IgD-negative memory B cell (primary cell): ENCODE measurements at regions not wholly inside any gene's neighbourhood (a gene's known extent, or its start where the extent isn't known, plus 50 kb on each side); places are given as distances from the start of the nearest gene placed in this dataset.

Source experiments
- H3K27ac Mint-ChIP-seq, 3 donors: one replicate each; pipeline ENCODE4 v1.8.0; 2020 to 2022; ENCODE audit warnings: mild to moderate bottlenecking in 3 of 3, mixed read lengths in 3 of 3, moderate library complexity in 1 of 3
- H3K27me3 Mint-ChIP-seq: one replicate; pipeline ENCODE4 v1.8.0; 2021; ENCODE audit warnings: mixed read lengths
- H3K36me3 Mint-ChIP-seq: one replicate; pipeline ENCODE4 v1.8.0; 2020; ENCODE audit warnings: mild to moderate bottlenecking, mixed read lengths
- H3K4me1 Mint-ChIP-seq, 3 donors: one replicate each; pipeline ENCODE4 v1.8.0; 2020 to 2022; ENCODE audit warnings: mixed read lengths in 3 of 3, mild to moderate bottlenecking in 1 of 3
- H3K4me3 Mint-ChIP-seq, 4 donors: one replicate each; pipeline ENCODE4 v1.8.0; 2020 to 2022; ENCODE audit warnings: mild to moderate bottlenecking in 4 of 4, mixed read lengths in 4 of 4, moderate library complexity in 3 of 4
- H3K9me3 Mint-ChIP-seq, 3 donors: one replicate each; pipeline ENCODE4 v1.8.0; 2020 to 2021; ENCODE audit warnings: mixed read lengths in 3 of 3, mild to moderate bottlenecking in 1 of 3

DNA sequence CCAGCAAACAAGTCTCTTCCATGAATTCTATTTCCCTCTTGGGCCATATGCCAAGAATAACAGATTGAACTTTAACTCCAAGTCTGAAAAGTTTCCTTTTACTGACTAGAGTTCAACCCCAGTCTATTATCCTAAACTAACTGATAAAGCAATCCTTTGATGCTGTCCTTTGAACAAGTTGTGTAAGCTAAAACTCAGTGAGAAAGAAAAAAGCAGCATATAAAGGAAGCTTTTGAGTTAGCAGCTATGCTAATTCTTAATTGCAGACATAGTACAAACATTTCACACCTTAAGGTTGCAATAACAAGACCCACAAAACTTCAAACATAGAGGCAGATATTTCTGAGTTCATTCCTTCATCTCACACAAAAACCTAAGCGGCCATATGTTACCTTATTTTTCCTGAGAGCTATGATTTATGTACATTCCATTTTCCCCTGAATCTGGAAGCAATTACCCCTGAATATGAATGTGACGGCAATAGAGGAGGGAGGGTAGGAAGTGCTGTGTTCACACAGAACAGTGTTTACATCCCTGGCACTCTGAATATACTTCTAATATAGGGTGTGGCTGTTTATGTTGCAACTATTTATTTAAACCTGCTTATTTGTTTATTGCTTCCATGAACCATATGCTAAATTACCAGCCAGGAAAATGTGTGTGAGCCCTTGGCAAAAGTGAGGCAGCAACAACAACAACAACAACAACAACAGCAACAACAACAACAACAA, 180.6 kb downstream of the IRS1 start:
- no peaks in the 10 kb centered on the region for H3K36me3 Mint-ChIP-seq
- no peaks in the 10 kb centered on the region for H3K9me3 Mint-ChIP-seq
- H3K4me3 Mint-ChIP-seq = no peak overlapping the region
- H3K27ac Mint-ChIP-seq = no peak overlapping the region
- no peaks in the 10 kb centered on the region for H3K27me3 Mint-ChIP-seq
- H3K4me1 Mint-ChIP-seq = no peaks in the 10 kb centered on the region

- Mint-ChIP-seq H3K9me3 (no peaks in the 10 kb centered on the region), H3K27ac (no peak overlapping the region), H3K4me1 (no peaks in the 10 kb centered on the region), H3K36me3 (no peaks in the 10 kb centered on the region), H3K27me3 (no peaks in the 10 kb centered on the region), H3K4me3 (no peak overlapping the region)
These were observed 181.1 kb downstream of the IRS1 start for GRCh38 chr2:226618544-226618874.

DNA sequence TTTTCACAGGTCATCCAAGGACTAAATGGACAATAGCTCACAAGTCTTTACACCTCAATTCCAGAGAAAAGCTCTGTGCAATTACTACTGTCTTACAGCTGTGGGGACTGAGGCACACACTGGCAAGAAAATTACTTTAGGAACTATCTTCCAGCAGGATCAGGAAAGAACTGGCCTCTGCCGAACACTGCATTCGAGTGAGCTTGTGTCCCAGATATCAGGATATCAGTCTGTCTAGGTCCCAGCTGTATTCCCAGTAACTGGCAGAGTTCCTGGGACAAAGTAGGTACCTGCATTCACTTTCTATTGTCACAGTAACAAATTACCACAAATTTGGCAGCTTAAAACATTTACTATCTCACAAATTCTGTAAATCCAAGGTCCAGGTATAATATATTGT, 183.7 kb downstream of the IRS1 start:
- Mint-ChIP-seq H3K36me3 (peaks cover 3% of the 10 kb centered on the region), H3K27me3 (no peaks in the 10 kb centered on the region), H3K4me3 (no peak overlapping the region), H3K9me3 (no peaks in the 10 kb centered on the region), H3K4me1 (no peaks in the 10 kb centered on the region), H3K27ac (no peak overlapping the region)

DNA sequence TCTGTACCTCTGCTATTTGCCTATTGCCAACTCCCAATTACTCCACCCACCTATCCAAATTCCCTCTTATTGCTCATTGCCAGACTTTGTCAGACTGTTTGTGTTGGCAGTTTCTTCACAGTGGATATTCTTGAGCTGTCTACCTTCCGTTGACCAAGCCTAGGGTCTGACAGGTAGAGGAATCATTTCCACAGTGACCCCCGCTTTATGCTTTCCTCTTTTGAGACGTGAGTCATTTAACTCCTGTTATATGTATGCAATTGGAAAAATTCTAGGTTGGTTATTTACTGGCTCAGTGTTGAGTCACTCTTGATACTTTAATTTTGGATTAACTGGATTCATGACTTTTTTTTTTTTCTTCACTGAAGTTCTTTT, 187.7 kb downstream of the IRS1 start:
- H3K9me3 Mint-ChIP-seq = peaks cover 0 to 1% (median 0%) of the 10 kb centered on the region in 3 donors
- no peak overlapping the region for H3K27ac Mint-ChIP-seq
- H3K4me3 Mint-ChIP-seq = no peak overlapping the region
- no peaks in the 10 kb centered on the region for H3K27me3 Mint-ChIP-seq
- peaks cover 3% of the 10 kb centered on the region for H3K36me3 Mint-ChIP-seq
- H3K4me1 Mint-ChIP-seq = no peaks in the 10 kb centered on the region

DNA sequence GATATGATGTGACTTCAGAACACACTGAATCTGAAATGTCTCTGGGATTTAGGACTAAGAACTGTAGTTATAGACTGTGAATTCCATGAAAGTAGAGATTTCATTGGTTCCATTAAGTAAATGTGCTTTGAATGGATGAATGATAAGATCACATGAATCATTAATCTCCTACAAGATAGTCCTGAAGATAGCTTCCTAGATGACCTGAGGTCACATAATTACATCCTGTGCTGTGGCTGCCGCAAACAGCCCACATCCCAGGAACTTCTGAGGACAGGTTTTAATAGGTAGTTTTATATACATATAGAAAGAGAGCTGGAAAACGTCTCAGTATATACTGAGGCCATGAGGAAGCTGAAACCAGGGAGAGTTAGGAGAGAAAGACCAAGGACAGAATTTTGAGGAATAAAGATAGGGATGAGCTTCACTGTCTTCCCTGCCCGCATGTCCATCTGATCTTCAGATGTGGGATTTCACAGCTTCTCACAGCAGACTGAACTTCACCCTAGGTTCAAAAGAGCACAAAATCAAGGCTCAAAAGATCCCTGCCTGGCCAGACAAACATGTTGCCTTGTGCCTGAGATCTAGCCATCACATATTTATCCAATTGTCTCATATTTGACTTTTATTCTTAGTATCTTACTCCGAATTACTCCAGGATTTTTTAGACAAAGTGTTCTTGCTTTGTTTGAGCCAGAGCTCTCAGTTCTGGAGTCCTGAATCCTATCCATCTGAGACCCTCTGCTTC, 188.2 kb downstream of the IRS1 start:
- peaks cover 0 to 2% (median 0%) of the 10 kb centered on the region in 3 donors for H3K9me3 Mint-ChIP-seq
- no peaks in the 10 kb centered on the region for H3K27me3 Mint-ChIP-seq
- H3K4me1 Mint-ChIP-seq = no peaks in the 10 kb centered on the region
- H3K36me3 Mint-ChIP-seq = peaks cover 3% of the 10 kb centered on the region
- H3K27ac Mint-ChIP-seq = no peak overlapping the region
- H3K4me3 Mint-ChIP-seq = no peak overlapping the region

DNA sequence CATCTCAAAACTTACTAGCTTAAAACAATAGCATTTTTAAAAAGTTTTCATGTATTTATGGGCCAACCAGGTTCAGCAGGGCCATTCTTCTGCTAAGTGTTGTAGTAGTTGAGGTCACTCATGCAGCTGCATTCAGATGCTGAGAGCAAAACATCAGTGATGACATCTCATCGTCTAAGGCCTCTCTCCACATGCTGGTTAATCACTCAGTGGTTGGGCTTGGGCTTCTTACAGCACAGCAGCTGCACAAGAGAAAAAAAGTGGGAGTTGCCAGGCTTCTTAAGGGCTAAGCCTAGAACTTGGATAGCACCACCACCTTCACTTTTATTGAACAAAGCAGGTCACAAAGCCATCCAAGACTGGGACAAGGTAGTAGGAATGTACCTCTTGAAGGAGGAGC, 190.3 kb downstream of the IRS1 start:
- peaks cover 3% of the 10 kb centered on the region for H3K36me3 Mint-ChIP-seq
- H3K4me1 Mint-ChIP-seq = no peaks in the 10 kb centered on the region
- H3K9me3 Mint-ChIP-seq = peaks cover 0 to 2% (median 0%) of the 10 kb centered on the region in 3 donors
- peaks cover 3% of the 10 kb centered on the region for H3K27me3 Mint-ChIP-seq
- no peak overlapping the region for H3K27ac Mint-ChIP-seq
- no peak overlapping the region for H3K4me3 Mint-ChIP-seq

DNA sequence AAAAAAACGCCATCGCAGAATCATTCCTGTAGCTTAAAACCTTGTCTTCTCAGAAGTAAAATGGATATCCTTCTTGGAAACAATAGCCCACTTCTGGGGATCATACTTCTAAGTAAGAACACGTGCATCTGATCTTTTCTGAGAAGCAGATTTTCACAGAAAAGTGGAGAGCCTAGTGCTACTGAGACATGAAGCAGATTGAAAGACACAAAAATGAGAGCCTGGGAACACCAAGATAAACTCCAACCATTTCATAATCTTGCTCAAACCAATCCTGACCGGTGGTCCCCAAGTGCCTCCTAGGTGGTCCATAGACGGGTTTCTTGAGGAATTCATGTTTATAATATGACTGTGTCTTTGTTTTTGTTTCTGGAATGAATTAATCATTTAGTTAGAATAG, 191.2 kb downstream of the IRS1 start:
- H3K4me3 Mint-ChIP-seq = no peak overlapping the region
- H3K27me3 Mint-ChIP-seq = peaks cover 3% of the 10 kb centered on the region
- H3K36me3 Mint-ChIP-seq = peaks cover 3% of the 10 kb centered on the region
- no peaks in the 10 kb centered on the region for H3K4me1 Mint-ChIP-seq
- H3K9me3 Mint-ChIP-seq = peaks cover 0 to 2% (median 0%) of the 10 kb centered on the region in 3 donors
- H3K27ac Mint-ChIP-seq = no peak overlapping the region

GRCh38 chr2:226607379-226607778, 192.2 kb downstream of the IRS1 start:
- Mint-ChIP-seq H3K27me3 (peaks cover 3% of the 10 kb centered on the region), H3K27ac (no peak overlapping the region), H3K9me3 (peaks cover 0 to 2% (median 0%) of the 10 kb centered on the region in 3 donors), H3K4me3 (no peak overlapping the region), H3K36me3 (no peaks in the 10 kb centered on the region), H3K4me1 (no peaks in the 10 kb centered on the region)

GRCh38 chr2:226605642-226606041, 194.0 kb downstream of the IRS1 start:
- no peak overlapping the region for H3K27ac Mint-ChIP-seq
- no peak overlapping the region for H3K4me3 Mint-ChIP-seq
- H3K9me3 Mint-ChIP-seq = peaks cover 0 to 2% (median 0%) of the 10 kb centered on the region in 3 donors
- no peaks in the 10 kb centered on the region for H3K36me3 Mint-ChIP-seq
- H3K27me3 Mint-ChIP-seq = peaks cover 3% of the 10 kb centered on the region
- no peaks in the 10 kb centered on the region for H3K4me1 Mint-ChIP-seq

- H3K27me3 Mint-ChIP-seq = peaks cover 6% of the 10 kb centered on the region
- H3K27ac Mint-ChIP-seq = no peak overlapping the region
- no peaks in the 10 kb centered on the region for H3K36me3 Mint-ChIP-seq
- H3K4me1 Mint-ChIP-seq = no peaks in the 10 kb centered on the region
- H3K4me3 Mint-ChIP-seq = no peak overlapping the region
- peaks cover 0 to 2% (median 0%) of the 10 kb centered on the region in 3 donors for H3K9me3 Mint-ChIP-seq
These were observed 196.0 kb downstream of the IRS1 start for GRCh38 chr2:226603606-226604005.

- Mint-ChIP-seq H3K27me3 (peaks cover 6% of the 10 kb centered on the region), H3K27ac (no peak overlapping the region), H3K4me1 (no peaks in the 10 kb centered on the region), H3K36me3 (no peaks in the 10 kb centered on the region), H3K9me3 (peaks cover 0 to 2% (median 0%) of the 10 kb centered on the region in 3 donors), H3K4me3 (no peak overlapping the region)
These were observed 197.5 kb downstream of the IRS1 start for GRCh38 chr2:226601881-226602662.

- H3K4me3 Mint-ChIP-seq = no peak overlapping the region
- H3K27me3 Mint-ChIP-seq = peaks cover 4% of the 10 kb centered on the region
- H3K36me3 Mint-ChIP-seq = no peaks in the 10 kb centered on the region
- peaks cover 0 to 6% (median 0%) of the 10 kb centered on the region in 3 donors for H3K9me3 Mint-ChIP-seq
- H3K4me1 Mint-ChIP-seq = no peaks in the 10 kb centered on the region
- no peak overlapping the region for H3K27ac Mint-ChIP-seq
These were observed 198.8 kb downstream of the IRS1 start for GRCh38 chr2:226600802-226601201.

DNA sequence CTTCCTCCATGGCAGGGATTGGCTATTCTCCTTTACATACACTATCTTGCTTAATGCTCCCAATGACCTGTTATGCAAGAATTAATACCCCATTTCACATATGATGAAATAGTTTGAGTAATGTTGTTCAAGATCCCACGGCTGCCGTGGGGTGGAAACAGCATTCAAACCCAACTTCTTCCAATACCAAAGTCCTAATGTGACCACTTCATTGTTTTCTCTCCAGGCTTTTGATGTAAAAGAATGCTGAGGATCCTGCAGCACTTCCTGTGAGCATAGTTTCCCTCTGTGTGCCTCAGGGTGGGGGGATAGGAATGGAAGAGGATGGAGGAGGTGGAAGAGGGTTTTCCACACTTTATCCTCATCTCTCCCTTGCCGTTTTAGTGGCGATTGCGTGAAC, 199.4 kb downstream of the IRS1 start:
- Mint-ChIP-seq H3K27me3 (peaks cover 4% of the 10 kb centered on the region), H3K36me3 (no peaks in the 10 kb centered on the region), H3K27ac (peak overlapping the region in 1 of 3 donors; percentile 35), H3K4me1 (no peaks in the 10 kb centered on the region), H3K9me3 (peaks cover under 1 to 7% (median under 1%) of the 10 kb centered on the region in 3 donors), H3K4me3 (no peak overlapping the region)

DNA sequence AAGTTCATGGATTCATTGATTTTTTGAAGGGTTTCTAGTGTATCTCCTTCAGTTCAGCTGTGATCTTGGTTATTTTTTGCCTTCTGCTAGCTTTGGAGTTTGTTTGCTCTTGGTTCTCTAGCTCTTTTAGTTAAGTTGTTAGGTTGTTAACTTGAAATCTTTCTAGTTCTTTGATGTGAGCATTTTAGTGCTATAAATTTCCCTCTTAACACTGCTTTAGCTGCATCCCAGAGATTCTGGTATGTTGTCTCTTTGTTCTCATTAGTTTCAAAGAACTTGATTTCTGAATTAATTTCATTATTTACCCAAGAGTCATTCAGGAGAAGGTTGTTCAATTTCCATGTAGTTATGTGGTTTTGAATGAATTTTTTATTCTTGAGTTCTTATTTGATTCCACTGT, 210.6 kb downstream of the IRS1 start:
- no peak overlapping the region for H3K4me3 Mint-ChIP-seq
- H3K27me3 Mint-ChIP-seq = peaks cover 10% of the 10 kb centered on the region
- H3K27ac Mint-ChIP-seq = no peak overlapping the region
- no peaks in the 10 kb centered on the region for H3K36me3 Mint-ChIP-seq
- H3K9me3 Mint-ChIP-seq = peaks cover 0 to 4% (median 0%) of the 10 kb centered on the region in 3 donors
- H3K4me1 Mint-ChIP-seq = no peaks in the 10 kb centered on the region

- Mint-ChIP-seq H3K27ac (no peak overlapping the region), H3K4me3 (no peak overlapping the region), H3K4me1 (peaks cover 0 to 5% (median 5%) of the 10 kb centered on the region in 3 donors)
These were observed 214.5 kb downstream of the IRS1 start for GRCh38 chr2:226585130-226585561.

More at GRCh38 chr2:226585130-226585561, 214.5 kb downstream of the IRS1 start:
- H3K9me3 Mint-ChIP-seq = peaks cover 0 to 4% (median 0%) of the 10 kb centered on the region in 3 donors
- H3K27me3 Mint-ChIP-seq = peaks cover 4% of the 10 kb centered on the region
- peaks cover 2% of the 10 kb centered on the region for H3K36me3 Mint-ChIP-seq
